HEK293T (cell line): ENCODE measurements at regions not wholly inside any gene's neighbourhood (a gene's known extent, or its start where the extent isn't known, plus 50 kb on each side); places are given as distances from the start of the nearest gene placed in this dataset.
"Not testable (repeated sequence)": the region's sequence is repeated elsewhere in the genome, so short reads cannot be mapped to it uniquely, and the experiment has no call there.

Experiments
- CTCF ChIA-PET: fragments of 350-600 bp; formaldehyde crosslinking; extraction: SDS; loops from one replicate; lab custom pipeline; 2021; ENCODE audit warnings: antibody characterized with exemption, inconsistent platforms; lab: Yijun Ruan, JAX
- POLR2A ChIA-PET: fragments of 350-600 bp; formaldehyde crosslinking; extraction: SDS; loops from one replicate; lab custom pipeline; 2020; ENCODE audit warnings: antibody characterized with exemption, inconsistent platforms; lab: Yijun Ruan, JAX
- DNase-seq: peaks from one replicate; pipeline ENCODE4 v3.0.0; 2012; ENCODE audit warnings: mixed read lengths; ENCODE audit errors: extremely low spot score
- ARNT ChIP-seq: fragments of 450-650 bp; IDR thresholded peaks from 2 replicates; pipeline ENCODE4 v1.6.1; 2017; ENCODE audit warnings: mild to moderate bottlenecking
- BHLHE40 ChIP-seq: fragments of 450-650 bp; IDR thresholded peaks from 2 replicates; pipeline ENCODE4 v1.6.1; 2016; ENCODE audit warnings: mild to moderate bottlenecking, moderate library complexity, borderline replicate concordance
- CTBP1 ChIP-seq: fragments of 450-650 bp; IDR thresholded peaks from 2 replicates; pipeline ENCODE4 v1.6.1; 2016; ENCODE audit warnings: borderline replicate concordance
- ELF4 ChIP-seq: fragments of 450-650 bp; IDR thresholded peaks from 2 replicates; pipeline ENCODE4 v1.6.1; 2017; ENCODE audit warnings: antibody characterized with exemption
- FOXA1 ChIP-seq: fragments of 450-650 bp; IDR thresholded peaks from 2 replicates; pipeline ENCODE4 v1.6.1; 2016; ENCODE audit warnings: mild to moderate bottlenecking
- FOXK2 ChIP-seq: fragments of 450-650 bp; IDR thresholded peaks from 2 replicates; pipeline ENCODE4 v1.6.1; 2016; ENCODE audit warnings: mild to moderate bottlenecking
- FOXM1 ChIP-seq: fragments of 450-650 bp; IDR thresholded peaks from 2 replicates; pipeline ENCODE4 v1.6.1; 2017; ENCODE audit warnings: mild to moderate bottlenecking, borderline replicate concordance
- HDGF ChIP-seq: fragments of 450-650 bp; IDR thresholded peaks from 2 replicates; pipeline ENCODE4 v1.6.1; 2017; ENCODE audit warnings: antibody characterized with exemption, borderline replicate concordance
- L3MBTL2 ChIP-seq: fragments of 450-650 bp; conservative IDR thresholded peaks from 2 replicates; pipeline ENCODE4 v1.6.1; 2016; ENCODE audit warnings: mild to moderate bottlenecking
- LEF1 ChIP-seq: fragments of 450-650 bp; IDR thresholded peaks from 2 replicates; pipeline ENCODE4 v1.6.1; 2017; ENCODE audit warnings: mild to moderate bottlenecking, borderline replicate concordance
- NFRKB ChIP-seq: fragments of 450-650 bp; IDR thresholded peaks from 2 replicates; pipeline ENCODE4 v1.6.1; 2016; ENCODE audit warnings: mild to moderate bottlenecking, moderate library complexity
- PKNOX1 ChIP-seq: fragments of 450-650 bp; IDR thresholded peaks from 2 replicates; pipeline ENCODE4 v1.6.1; 2016
- SP1 ChIP-seq: fragments of 450-650 bp; IDR thresholded peaks from 2 replicates; pipeline ENCODE4 v1.6.1; 2017
- SUZ12 ChIP-seq: fragments of 450-650 bp; IDR thresholded peaks from 2 replicates; pipeline ENCODE4 v1.6.1; 2016; ENCODE audit warnings: mild to moderate bottlenecking
- TARDBP ChIP-seq: fragments of 450-650 bp; IDR thresholded peaks from 2 replicates; pipeline ENCODE4 v1.6.1; 2016
- ZNF384 ChIP-seq: fragments of 450-650 bp; IDR thresholded peaks from 2 replicates; pipeline ENCODE4 v1.6.1; 2016

DNA sequence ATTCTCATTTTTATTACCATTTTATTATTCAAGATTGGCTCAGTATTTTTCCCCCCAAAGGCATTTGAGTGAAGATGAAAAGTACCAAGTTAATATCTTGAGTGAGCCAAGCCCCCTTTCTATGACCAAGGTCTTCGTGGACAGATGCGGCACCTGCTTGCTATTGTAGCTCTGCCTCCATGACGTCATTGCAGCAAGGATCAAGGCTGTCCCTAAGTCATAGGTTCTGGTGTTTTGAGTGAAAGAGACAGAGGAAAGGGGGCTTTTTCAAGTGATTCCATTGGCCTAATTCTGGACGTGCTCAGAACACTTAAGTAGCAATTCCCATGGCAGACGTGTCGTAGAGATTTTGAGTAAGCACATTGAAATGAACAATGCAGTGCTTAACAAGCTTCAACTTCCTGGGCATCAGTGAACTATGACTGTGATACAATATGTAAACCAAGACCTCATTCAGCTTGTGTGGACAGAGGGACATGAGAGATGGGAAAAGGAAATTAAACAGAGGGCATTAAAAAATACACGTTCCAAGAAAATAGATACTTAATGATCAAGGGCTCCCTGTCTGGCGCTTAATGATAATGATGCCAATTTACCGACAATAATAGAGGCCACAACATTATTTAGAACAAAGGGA lies 248.7 kb upstream of the NPVF start:
- DNase-seq, result no peak
- TF ChIP-seq CTBP1, result no peak
- TF ChIP-seq SUZ12, result no peak
- no peak for TF ChIP-seq TARDBP
- TF ChIP-seq SP1, result no peak
- no peak for TF ChIP-seq ZNF384
- TF ChIP-seq ELF4, result no peak
- no peak for TF ChIP-seq NFRKB
- TF ChIP-seq ARNT, result no peak
- no peak for TF ChIP-seq PKNOX1
- no peak for TF ChIP-seq LEF1
- TF ChIP-seq BHLHE40, result no peak
- no peak for TF ChIP-seq FOXA1
- TF ChIP-seq FOXM1, result no peak
- POLR2A ChIA-PET, result no interaction called here
- CTCF ChIA-PET, result no interaction called here

DNA sequence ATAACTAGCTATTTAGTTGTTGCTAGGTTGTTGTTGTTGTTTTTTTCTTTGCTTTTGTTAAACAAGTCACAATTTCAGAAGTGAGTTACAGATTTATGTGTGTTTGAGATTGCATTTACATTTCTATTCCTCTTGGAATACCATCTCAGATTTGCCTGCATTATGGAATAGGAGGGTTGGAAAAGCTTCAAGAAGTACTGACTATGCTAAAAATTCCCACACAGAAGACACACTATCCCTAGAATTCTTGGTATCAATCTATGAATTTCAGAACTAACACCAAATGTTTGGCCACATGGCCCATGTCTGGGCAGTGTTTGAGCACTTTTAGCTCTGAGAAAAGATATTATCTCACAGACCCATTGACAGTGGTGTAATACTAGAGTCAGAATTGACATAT lies 249.9 kb upstream of the NPVF start:
- DNase-seq, POLR2A ChIA-PET, CTCF ChIA-PET: not testable (repeated sequence)

DNA sequence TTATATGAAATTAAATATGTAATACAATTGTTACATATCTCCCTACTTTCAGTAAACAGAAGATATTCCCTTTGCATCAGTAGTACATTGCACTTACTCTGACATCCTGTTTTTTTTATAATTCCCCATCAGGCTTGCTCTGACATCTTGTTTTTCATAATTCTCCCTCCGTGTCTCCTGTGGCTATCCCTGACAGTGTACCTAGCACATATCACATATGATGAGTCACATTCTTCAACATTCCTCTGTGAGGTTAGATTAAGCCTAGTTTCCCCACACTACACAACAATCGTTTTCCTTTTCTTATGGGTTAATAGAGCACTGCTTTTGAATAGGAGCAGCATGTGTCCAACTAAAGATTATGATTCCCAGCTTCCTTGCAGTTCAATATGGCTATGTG lies 250.6 kb upstream of the NPVF start:
- no peak for DNase-seq
- TF ChIP-seq FOXK2 (no peak), SUZ12 (no peak), SP1 (no peak), ZNF384 (no peak), TARDBP (no peak), CTBP1 (no peak), ARNT (no peak), FOXM1 (no peak), FOXA1 (no peak), L3MBTL2 (no peak), HDGF (no peak), PKNOX1 (no peak), LEF1 (no peak), BHLHE40 (no peak), NFRKB (no peak), ELF4 (no peak)
- ChIA-PET POLR2A (no interaction called here), CTCF (no interaction called here)

DNA sequence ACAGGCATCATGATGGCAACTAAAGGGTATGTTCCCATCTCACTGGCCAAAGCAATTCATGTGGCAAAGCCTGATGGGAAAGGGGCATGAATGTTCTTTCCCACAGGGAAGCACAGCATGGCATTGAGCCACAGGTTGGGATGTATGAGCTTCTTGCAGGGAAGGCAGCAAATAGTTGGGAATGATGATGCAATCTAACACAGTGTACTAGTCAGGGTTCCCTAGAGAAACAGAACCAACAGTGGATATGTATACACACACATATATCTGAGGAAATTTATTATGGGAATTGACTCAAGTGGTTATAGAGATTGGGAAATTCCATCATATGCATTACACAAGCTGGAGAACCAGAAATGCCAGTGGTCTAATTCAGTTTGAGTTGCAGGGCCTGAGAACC lies 253.6 kb upstream of the NPVF start:
- DNase-seq, result no peak
- CTCF ChIA-PET, result no interaction called here
- TF ChIP-seq L3MBTL2, result no peak
- no peak for TF ChIP-seq PKNOX1
- TF ChIP-seq FOXA1, result no peak
- TF ChIP-seq SP1, result no peak
- TF ChIP-seq HDGF, result no peak
- no peak for TF ChIP-seq ZNF384
- POLR2A ChIA-PET, result no interaction called here

DNA sequence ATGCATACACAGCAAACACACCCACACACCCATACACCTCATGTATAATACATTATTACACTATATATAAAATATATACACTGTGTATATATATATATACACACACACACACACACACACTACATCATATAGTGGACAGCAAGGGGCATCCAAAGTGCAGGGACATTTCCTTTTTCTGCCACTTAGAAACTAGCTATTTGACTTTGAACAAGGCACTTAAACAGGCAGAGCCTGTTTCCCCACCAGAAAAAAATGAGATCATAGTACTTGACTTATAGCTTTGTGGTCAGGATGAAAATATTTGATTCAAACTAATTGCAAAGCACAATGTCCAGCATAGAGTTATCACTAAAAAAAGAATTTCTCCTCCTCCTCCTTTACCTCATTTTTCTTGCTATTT lies 254.3 kb upstream of the NPVF start:
- CTCF ChIA-PET, result no interaction called here
- DNase-seq, result no peak
- TF ChIP-seq SUZ12, result no peak
- TF ChIP-seq PKNOX1, result no peak
- TF ChIP-seq LEF1, result no peak
- TF ChIP-seq FOXM1, result no peak
- no peak for TF ChIP-seq ARNT
- TF ChIP-seq BHLHE40, result no peak
- POLR2A ChIA-PET, result no interaction called here

DNA sequence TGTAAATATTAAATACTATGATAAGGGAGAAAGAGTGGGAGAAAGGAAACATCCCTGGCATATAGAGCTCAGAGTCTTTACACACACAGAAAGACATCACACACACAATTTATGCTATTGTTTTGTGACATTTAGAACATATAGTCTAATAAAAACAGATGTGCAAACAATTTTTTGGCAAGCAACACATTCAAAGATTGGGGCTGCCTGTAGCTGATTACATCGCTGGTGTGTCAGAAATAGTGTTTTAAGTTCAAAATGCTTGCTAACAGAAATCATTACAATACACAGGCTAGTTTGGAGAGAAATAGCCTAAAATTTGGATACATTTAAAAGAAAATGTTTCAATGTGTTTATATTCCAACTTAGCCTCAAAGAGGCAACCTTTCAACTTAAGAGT lies 256.7 kb upstream of the NPVF start:
- CTCF ChIA-PET, result no interaction called here
- TF ChIP-seq NFRKB, result no peak
- no peak for TF ChIP-seq ZNF384
- no peak for TF ChIP-seq SUZ12
- TF ChIP-seq CTBP1, result no peak
- no peak for TF ChIP-seq ARNT
- TF ChIP-seq FOXA1, result no peak
- no peak for TF ChIP-seq FOXM1
- no peak for TF ChIP-seq PKNOX1
- TF ChIP-seq HDGF, result no peak
- TF ChIP-seq BHLHE40, result no peak
- TF ChIP-seq SP1, result no peak
- TF ChIP-seq L3MBTL2, result no peak
- no peak for TF ChIP-seq TARDBP
- no peak for TF ChIP-seq LEF1
- TF ChIP-seq ELF4, result no peak
- TF ChIP-seq FOXK2, result no peak
- POLR2A ChIA-PET, result no interaction called here
- DNase-seq, result no peak
